HG03571 (cell line): ENCODE measurements at regions not wholly inside any gene's neighbourhood (a gene's known extent, or its start where the extent isn't known, plus 50 kb on each side); places are given as distances from the start of the nearest gene placed in this dataset.

Experiments
- ATAC-seq: cut with Tn5 transposase; IDR thresholded peaks from one replicate; pipeline ENCODE4 v1.9.1; 2021; ENCODE audit not compliant: unreplicated experiment

- ATAC-seq: no peak
Measured at GRCh38 chr6:88386167-88386566, 220.0 kb upstream of the CNR1 start.

DNA sequence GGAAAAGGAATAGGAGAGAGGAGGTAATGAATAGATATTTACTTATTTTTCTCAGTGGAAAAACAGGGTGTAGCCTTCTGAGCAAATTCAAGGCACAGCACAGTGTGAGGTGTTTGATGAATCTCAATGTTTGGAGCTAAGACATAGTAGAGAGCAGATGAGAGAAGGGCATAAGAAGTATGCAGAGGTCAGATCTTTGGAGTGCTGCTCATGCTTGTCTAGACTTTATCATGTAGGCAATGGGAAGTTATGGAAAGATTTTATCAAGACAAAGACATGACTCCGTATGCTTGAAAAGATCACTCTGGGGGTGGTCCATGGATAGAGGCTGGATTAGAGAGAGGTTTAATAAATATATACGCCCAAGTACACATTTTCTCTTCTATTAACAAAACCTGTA lies 217.0 kb upstream of the CNR1 start:
- ATAC-seq: no peak

GRCh38 chr6:88381289-88381642 lies 215.1 kb upstream of the CNR1 start:
- no peak for ATAC-seq

DNA sequence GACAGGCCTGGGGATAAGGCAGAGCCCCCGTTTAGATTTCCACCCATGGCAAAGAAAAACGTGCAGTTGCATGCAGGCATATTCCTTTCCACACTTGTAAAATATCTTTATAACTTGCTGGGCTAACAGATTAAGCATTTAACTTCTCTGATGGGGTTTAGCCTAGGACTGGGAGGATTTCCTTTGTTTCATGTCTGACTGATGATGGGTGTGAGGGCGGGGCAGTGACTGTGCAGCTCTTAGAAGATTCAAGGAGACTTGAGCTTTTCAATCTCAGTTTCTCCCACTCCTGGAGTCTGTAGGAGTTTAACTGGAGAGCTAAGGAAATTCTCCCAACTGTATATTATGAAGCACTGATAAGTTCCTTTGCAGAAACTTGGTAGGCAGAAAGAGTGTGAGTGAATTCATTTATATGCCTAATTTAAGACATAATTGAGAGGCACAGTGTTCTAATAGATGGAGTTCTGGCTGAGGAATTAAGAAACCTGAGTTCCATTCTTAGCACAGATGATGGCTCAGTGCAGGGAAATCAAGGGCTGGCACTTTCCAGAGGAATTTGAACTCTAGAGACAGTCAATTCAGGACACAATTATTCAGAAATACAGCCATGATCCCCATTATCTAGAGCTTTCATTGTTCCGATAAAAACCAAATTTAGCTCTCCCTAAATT lies 214.6 kb upstream of the CNR1 start:
- no peak for ATAC-seq

DNA sequence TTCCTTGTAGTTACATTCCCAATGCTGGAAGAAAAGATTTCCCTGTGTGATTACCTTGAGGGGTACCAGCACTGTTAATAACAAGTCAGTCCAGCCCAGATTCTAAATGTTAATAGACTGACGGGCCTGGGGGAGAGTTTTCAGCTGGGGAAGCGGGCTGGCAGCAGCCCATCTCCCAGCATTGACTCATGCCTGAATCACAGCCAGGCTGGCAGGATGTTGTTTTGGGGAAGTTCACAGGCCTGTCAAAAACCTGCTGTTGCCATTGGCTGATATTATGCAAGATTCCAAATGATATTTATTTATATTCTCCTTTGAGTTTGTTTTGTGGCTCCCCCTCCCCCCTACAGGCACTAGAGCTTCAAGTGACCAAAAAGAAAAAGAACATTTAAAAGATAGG lies 213.9 kb upstream of the CNR1 start:
- no peak for ATAC-seq

- ATAC-seq: no peak
Measured at GRCh38 chr6:88378639-88379038, 212.5 kb upstream of the CNR1 start.

- ATAC-seq: no peak
Measured at GRCh38 chr6:88377976-88378568, 211.9 kb upstream of the CNR1 start.

DNA sequence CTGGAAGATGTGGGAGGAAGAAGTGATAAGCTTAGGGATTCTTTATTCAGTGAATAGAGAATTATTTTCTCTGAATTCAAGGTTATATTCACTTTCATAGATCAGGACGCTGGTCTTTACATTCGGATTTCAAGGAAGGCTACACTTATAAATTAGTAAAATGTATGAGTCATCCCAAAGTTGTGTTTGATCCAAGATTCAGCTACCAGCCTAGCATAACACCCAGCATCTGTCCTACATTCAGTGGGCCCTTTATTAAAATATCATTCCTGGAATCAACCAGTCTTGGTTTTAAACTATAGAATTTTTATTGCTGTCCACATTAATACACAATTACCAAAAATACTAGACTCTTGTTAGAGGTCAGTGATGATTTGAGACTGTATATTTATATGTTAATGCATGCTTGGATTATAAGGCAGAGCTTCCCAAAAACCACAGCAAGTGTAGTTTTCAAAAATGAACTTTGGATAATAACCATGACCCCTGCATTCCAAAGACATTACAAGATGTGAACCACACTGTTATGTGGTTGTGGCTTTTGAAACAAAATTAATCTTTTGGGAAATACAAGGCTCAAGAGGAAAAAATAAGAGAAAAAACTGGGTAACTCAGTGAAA lies 210.7 kb upstream of the CNR1 start:
- no peak for ATAC-seq

DNA sequence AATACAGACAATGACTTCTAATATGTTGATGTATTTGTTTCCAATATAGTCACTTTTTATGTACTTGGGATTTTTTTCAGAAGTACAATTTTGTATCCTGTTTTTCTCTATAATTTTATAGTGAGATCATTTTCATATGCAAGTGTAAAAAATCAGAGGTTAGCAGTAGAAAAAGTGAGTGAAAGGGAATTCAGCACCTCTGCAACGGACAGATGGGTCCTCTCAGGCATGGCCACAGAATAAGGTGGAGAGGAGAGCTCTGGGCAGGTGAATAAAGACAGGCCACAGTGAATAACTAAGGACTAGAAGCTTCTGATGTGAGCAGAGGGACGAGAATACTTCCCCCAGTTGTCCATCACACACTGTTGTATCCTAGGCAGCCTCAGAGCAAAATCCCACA lies 210.1 kb upstream of the CNR1 start:
- no peak for ATAC-seq

DNA sequence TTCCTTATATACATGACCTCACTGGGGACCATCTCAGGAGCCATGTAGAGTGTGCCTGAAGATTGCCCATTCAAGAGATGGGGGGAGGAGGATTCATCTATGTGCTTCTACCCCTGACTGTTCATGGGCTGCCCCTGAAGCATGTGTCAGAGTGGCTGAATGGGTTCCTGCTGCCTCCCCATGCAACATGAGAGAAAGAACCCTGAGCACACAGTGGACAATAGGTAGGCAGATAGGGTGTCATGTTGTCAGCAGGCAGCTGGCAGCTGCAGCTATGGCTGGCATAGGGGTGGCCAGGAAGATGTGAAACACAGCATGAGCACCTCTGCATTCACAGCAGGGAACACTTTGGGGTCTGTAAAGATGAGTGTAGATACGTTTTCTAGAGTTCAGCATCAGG lies 208.4 kb upstream of the CNR1 start:
- no peak for ATAC-seq

GRCh38 chr6:88371480-88371879 lies 205.3 kb upstream of the CNR1 start:
- ATAC-seq: no peak

GRCh38 chr6:88370127-88370710 lies 204.1 kb upstream of the CNR1 start:
- ATAC-seq: no peak

GRCh38 chr6:88369262-88369661 lies 203.1 kb upstream of the CNR1 start:
- ATAC-seq: no peak

GRCh38 chr6:88368071-88368787 lies 202.1 kb upstream of the CNR1 start:
- no peak for ATAC-seq

- no peak for ATAC-seq
Measured at GRCh38 chr6:88367248-88367647, 201.1 kb upstream of the CNR1 start.

- no peak for ATAC-seq
Measured at GRCh38 chr6:88366672-88367071, 200.5 kb upstream of the CNR1 start.

GRCh38 chr6:88365656-88366055 lies 199.5 kb upstream of the CNR1 start:
- no peak for ATAC-seq

DNA sequence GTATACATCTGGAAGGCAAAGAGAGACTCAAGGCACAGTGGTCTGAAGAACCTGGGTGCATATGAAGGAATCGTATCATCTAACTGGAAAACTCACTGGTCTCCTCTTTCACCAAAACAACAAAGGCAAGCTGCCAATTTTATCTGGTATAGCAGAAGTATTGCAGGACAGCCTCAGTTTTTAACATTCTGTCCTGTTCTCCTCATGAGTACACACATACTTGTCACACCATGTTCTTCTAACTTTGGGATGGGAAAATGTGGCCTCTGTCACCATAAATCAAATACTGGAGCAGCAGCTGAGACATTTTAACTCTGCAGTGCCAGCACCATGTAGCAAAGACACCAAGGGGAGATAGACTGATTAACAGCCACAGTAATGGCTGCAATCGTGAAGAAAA lies 199.1 kb upstream of the CNR1 start:
- no peak for ATAC-seq

- no peak for ATAC-seq
Measured at GRCh38 chr6:88361754-88362153, 195.6 kb upstream of the CNR1 start.

DNA sequence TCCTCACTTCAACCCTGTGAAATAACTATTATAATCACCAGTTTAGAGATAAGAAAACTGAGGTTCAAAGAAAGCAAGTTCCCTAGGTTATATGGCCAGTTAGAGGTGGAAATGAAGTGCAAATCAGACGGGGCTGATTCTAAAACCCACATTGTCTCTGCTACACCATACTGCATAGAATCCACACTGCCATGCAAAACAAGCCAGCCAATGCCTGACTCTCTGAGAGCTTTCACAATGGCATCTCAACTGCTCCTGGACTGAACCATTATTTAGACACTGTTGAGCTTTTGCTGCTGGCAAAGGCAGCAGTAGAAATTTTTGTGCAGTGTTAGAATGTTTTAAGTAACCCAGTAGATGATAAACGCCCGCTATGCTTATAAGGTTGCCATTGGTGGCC lies 195.2 kb upstream of the CNR1 start:
- no peak for ATAC-seq

- no peak for ATAC-seq
Measured at GRCh38 chr6:88360203-88360797, 194.2 kb upstream of the CNR1 start.
